Brain microvascular endothelial cell (primary cell): ENCODE measurements at regions not wholly inside any gene's neighbourhood (a gene's known extent, or its start where the extent isn't known, plus 50 kb on each side); places are given as distances from the start of the nearest gene placed in this dataset.

Source experiments
- DNase-seq: peaks from one replicate; pipeline ENCODE4 v3.0.0-alpha.2; 2020
- H3K27ac ChIP-seq: fragments of 250-450 bp; sonication (Bioruptor Pico); 2 replicates; pipeline ENCODE4 v1.5.1; 2020; ENCODE audit warnings: mild to moderate bottlenecking, moderate library complexity
- H3K27me3 ChIP-seq: fragments of 250-450 bp; sonication (Bioruptor Pico); replicated peaks from 2 replicates; pipeline ENCODE4 v1.5.1; 2020; ENCODE audit warnings: mild to moderate bottlenecking
- H3K36me3 ChIP-seq: fragments of 250-450 bp; sonication (Bioruptor Pico); replicated peaks from 2 replicates; pipeline ENCODE4 v1.5.1; 2020; ENCODE audit warnings: mild to moderate bottlenecking
- H3K4me3 ChIP-seq: 2 replicates; pipeline ENCODE4 v1.5.1; 2011; ENCODE audit warnings: low read depth, mild to moderate bottlenecking, control low read depth, low read length, moderate library complexity
- CTCF ChIP-seq: IDR thresholded peaks from 2 replicates; pipeline ENCODE4 v1.5.1; 2011; ENCODE audit warnings: low read depth, mild to moderate bottlenecking, moderate library complexity, low read length, control low read depth, inconsistent platforms; ENCODE audit errors: missing control alignments
- in situ Hi-C: cut with HindIII; loops from 2 replicates; pipeline ENCODE4 v1.10.0; 2017; ENCODE audit warnings: low sequenced_read_pairs, low pct_ligation_motif_present

DNA sequence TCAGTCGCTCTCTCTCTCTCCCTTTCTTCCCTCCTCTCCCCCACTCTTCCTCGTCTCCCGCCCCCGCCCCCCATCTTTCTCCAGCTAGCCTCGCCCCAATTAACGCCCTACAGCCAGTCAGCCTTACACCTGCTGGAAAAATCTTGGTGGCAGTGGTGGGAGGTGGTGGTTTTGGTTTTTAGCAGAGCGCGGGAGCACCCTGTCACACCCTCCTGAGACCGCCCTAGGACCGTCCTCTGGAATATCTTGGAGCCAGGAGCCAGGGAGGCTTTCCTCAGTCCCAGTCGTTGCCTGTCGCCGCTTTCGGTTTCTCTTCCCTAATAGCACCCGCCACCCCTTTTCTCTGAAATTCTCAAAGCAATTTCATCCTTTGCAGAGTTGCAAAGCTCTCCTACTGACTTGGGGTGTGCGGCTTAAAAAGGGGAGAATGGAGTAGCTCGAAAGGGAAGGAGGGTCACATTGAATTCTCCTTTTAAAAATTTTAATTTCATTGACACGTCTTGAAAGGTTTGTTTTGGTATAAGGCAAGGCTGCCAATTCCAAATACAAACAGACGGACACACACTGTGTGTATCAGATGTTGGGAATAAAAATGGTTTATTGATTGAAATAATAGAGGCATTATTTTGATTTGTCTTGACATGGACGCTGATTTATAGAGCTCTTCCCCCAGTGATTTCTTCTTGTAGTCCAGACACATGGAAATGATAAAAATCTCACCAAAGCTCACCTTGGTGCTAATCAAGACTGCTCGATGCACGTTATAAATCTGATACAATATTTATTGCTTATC, 301.3 kb downstream of the PARP8 start:
- no peak for DNase-seq
- peaks cover 69% of the 10 kb centered on the region for H3K27me3 ChIP-seq
- no peak overlapping the region for H3K27ac ChIP-seq
- H3K4me3 ChIP-seq, result no peak overlapping the region
- in situ Hi-C loops, result loop anchor here (25.0 kb wide), 1 partner anchor 1695 kb away; no protein-coding TSS in a partner anchor
- no peaks in the 10 kb centered on the region for H3K36me3 ChIP-seq
- TF ChIP-seq CTCF, result no peak

DNA sequence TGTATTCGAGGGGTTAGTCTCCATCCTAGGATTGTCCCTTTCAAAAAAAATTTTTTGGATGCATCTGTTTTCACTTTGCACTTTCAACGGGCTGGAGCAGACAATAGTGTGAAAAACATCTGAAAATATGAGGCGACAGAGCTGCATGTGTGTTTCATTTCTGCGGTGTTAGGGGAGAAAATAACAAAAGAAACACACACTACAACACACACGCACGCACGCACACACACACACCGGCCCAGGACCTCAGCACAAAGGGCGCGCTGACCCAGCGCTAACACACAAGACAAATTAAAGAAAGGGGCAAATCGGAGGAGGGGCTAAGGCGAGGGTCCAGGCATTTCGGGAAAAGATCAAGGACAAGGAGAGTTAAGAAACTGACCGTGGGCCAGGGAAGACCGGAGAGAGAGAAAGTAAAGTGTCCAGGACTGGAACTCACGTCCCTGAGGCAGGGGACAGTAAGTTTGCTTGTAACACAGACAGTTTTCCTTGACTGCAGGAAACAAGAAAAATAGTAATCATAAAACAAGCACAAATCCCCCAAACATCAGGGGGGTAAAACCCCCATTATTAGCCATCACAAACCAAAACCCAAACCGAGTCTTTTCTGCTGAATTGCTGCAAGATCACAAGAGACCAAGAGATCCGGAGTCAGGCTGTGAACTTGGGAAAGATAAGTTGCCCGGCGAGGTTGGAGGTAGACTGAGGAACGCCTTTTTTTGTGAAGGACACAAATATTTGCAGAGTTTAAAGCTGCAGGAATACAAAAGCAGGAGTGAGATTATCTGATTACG, 302.1 kb downstream of the PARP8 start:
- DNase-seq, result no peak
- no peaks in the 10 kb centered on the region for H3K36me3 ChIP-seq
- in situ Hi-C loops, result loop anchor here (25.0 kb wide), 1 partner anchor 1694 kb away; no protein-coding TSS in a partner anchor
- no peak for TF ChIP-seq CTCF
- peaks cover 65% of the 10 kb centered on the region for H3K27me3 ChIP-seq
- no peak overlapping the region for H3K27ac ChIP-seq
- H3K4me3 ChIP-seq, result no peak overlapping the region

GRCh38 chr5:50969151-50970031, 303.0 kb downstream of the PARP8 start:
- no peaks in the 10 kb centered on the region for H3K36me3 ChIP-seq
- H3K27me3 ChIP-seq, result peaks cover 59% of the 10 kb centered on the region
- in situ Hi-C loops, result loop anchor here (25.0 kb wide), 1 partner anchor 1693 kb away; no protein-coding TSS in a partner anchor
- no peak overlapping the region for H3K27ac ChIP-seq
- no peak for DNase-seq
- H3K4me3 ChIP-seq, result no peak overlapping the region
- no peak for TF ChIP-seq CTCF

GRCh38 chr5:50975840-50976239, 309.4 kb downstream of the PARP8 start:
- Histone ChIP-seq H3K4me3 (no peak overlapping the region), H3K36me3 (no peaks in the 10 kb centered on the region), H3K27me3 (peaks cover 3% of the 10 kb centered on the region), H3K27ac (no peak overlapping the region)
- in situ Hi-C loops, result no loop called here
- no peak for TF ChIP-seq CTCF
- no peak for DNase-seq

GRCh38 chr5:50978924-50979323, 312.5 kb downstream of the PARP8 start:
- Histone ChIP-seq H3K4me3 (no peak overlapping the region), H3K27ac (no peak overlapping the region), H3K27me3 (no peaks in the 10 kb centered on the region), H3K36me3 (no peaks in the 10 kb centered on the region)
- TF ChIP-seq CTCF, result no peak
- in situ Hi-C loops, result no loop called here
- DNase-seq, result no peak
